Posterior cingulate gyrus (tissue), 11 donors: ENCODE measurements at regions not wholly inside any gene's neighbourhood (a gene's known extent, or its start where the extent isn't known, plus 50 kb on each side); places are given as distances from the start of the nearest gene placed in this dataset.
A peak's percentile ranks its signal among the peaks of the same experiment; 100 is the strongest.
"Not testable (repeated sequence)": the region's sequence is repeated elsewhere in the genome, so short reads cannot be mapped to it uniquely, and the experiment has no call there.

Experiments used
- DNase-seq, 10 donors: peaks; one replicate each; pipeline versions ENCODE4 v3.0.0 to v3.0.0-alpha.2; 2020 to 2021; ENCODE audit warnings: mixed read lengths in 3 of 10
- intact Hi-C: fragments of 100-400 bp; cut with DNase I; formaldehyde crosslinking; loops from one replicate; pipeline ENCODE4 v1.15.1; 2023

DNA sequence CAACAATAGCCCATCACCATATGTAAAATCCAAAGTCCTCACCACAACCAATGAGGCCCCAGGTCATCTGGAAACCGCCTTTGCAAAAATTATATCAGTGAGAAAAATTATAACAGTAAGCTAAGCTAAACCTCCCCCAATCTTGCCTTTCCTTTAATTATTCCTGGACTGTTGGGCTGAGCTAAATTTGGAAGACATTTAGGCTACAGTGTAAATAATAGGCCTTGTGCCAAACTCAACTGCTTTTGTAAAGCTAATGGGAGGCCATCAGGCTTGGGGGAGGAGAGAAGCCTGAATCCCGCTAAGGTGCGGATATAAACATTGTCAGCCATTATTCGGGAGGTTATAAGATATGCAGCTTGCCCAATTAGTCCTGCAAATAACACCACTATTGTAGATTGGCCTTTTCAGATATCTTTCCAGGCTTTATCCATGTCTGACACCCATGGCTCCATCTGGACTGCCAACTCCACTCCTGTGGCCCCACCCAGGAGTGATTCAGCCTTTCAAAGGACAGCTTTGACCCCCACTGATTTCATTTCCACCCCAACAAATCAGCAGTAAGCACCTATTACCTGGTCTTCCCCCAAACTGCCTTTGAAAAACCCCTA, 53.0 kb upstream of the CA12 start:
- no peak for DNase-seq
- intact Hi-C loops: no loop called here

DNA sequence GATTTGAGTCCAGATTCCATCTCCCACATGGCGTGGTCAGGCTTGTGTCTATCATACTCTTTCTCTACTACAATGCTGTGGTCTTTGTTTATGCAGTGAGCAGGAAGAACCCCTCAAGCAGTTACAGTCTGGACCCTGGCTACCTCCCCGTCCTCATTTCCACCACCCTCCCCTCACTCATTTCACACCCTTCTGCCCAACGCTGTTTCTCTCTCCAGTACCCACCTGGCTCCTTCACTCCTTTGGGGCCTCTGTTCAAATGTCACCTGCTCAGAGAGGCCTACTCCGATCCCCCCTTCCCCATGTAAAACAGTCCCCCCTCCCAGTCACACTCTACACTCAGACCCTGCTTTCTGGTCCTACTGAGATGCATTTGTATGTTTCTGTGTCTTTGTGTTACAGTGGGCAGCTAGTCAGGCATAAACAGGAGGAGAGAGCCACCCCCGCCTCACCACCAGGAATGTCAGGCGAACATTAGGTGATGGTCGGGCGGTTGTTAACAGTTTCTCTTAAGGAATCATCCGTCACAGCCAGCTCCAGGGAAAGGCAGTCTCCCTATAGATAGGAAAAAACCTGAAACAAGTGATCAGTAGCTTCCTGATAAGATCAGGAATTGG, 53.7 kb upstream of the CA12 start:
- DNase-seq: no peak
- intact Hi-C loops: no loop called here

DNA sequence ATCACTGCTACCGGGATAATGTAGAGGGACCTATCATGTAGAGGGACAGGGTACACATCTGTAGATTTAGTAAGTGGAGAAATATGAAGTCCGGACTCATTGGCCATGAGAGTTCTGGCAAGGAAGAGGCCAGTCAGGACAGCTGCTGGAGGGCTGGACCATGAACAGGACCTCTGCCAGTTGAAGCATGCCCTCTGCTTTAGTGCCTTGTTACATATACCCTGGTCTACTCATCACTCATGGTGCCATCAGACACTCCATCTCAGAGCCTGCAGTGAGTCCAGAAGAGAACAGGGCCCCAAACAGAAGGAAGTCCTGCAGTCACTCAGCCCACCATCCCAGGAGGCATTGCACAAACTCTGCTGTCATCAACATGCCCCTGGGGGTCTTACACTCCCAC, 54.7 kb upstream of the CA12 start:
- intact Hi-C loops: no loop called here
- DNase-seq: no peak

DNA sequence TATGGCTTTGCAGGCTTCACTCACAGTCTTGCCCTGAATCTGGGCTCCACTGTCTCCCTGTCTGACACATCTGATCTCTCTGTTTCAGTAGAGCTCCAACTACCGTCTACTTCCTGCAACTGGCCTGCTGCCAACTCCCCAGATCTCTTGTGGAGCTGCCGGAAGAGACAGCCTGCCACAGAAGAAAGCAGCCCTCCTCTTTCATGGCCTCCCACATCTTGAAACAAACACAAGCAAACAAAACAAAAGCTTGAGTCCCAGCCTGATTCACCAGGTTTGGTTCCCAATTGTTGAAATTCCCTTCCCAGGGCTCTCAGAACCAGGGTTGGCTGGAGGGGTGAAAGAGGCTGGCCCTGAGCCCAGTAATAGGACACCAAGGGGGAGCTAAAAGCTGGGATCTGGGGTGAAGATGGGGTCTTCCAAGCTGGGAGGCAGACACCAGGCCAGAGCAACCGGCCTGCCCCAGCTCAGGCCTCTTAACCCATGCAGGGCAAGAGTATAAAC, 55.3 kb upstream of the CA12 start:
- intact Hi-C loops: no loop called here
- DNase-seq: peak; percentile 28 to 95 (median 76)

GRCh38 chr15:63439536-63440264, 58.1 kb upstream of the CA12 start:
- DNase-seq: no peak

DNA sequence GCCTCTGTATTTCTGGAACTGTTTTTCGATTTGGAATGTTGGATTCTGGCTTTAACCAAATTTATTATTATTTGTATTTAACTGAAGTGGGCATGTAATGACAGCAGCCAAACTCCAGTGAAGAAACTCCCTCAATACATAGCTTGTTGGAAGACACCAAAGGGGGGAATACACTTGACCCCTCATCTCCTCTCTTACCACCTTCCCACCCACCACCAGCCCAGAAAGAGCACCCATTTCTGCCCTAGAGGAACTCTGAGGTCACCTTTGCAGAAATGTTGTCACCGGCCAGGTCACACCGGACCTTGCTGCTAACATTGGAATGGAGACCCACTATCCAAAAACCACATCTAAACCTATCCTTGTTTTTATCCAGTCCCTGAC, 58.6 kb upstream of the CA12 start:
- intact Hi-C loops: no loop called here
- DNase-seq: no peak

More at GRCh38 chr15:63439536-63440264, 58.1 kb upstream of the CA12 start:
- intact Hi-C loops: no loop called here

- intact Hi-C loops: no loop called here
- DNase-seq: no peak
These were observed 59.1 kb upstream of the CA12 start for GRCh38 chr15:63440756-63441155.

GRCh38 chr15:63441266-63441665, 59.6 kb upstream of the CA12 start:
- DNase-seq: no peak
- intact Hi-C loops: no loop called here

DNA sequence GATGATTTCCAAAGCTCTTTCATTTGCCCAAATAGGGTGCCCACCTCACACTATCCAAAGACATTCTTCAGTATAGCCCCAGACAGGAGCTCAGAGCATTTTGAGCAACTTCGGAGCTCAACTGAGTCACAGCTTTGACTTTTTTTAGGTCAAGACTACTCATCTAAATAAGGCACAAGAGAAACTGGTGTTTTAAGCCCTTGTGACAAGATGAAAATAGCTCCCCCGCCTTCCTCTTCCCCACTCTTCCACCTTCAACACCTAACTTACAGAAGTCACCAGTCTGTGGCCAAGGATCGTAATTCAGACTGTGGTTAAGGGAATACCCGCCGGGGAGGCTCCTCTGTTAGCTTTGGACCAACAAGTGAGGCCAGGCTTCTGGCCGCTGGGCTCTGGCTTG, 60.4 kb upstream of the CA12 start:
- intact Hi-C loops: no loop called here
- no peak for DNase-seq

GRCh38 chr15:63444611-63445010, 59.8 kb upstream of the USP3 start:
- intact Hi-C loops: no loop called here
- DNase-seq: no peak

- DNase-seq: no peak
- intact Hi-C loops: no loop called here
These were observed 58.1 kb upstream of the USP3 start for GRCh38 chr15:63446255-63446654.

GRCh38 chr15:63447017-63447676, 57.2 kb upstream of the USP3 start:
- intact Hi-C loops: no loop called here
- no peak for DNase-seq

- intact Hi-C loops: no loop called here
- no peak for DNase-seq
These were observed 56.1 kb upstream of the USP3 start for GRCh38 chr15:63448266-63448665.

- intact Hi-C loops, DNase-seq: not testable (repeated sequence)
These were observed 55.4 kb upstream of the USP3 start for GRCh38 chr15:63448872-63449555.

GRCh38 chr15:63449731-63450130, 54.7 kb upstream of the USP3 start:
- DNase-seq: no peak
- intact Hi-C loops: no loop called here

DNA sequence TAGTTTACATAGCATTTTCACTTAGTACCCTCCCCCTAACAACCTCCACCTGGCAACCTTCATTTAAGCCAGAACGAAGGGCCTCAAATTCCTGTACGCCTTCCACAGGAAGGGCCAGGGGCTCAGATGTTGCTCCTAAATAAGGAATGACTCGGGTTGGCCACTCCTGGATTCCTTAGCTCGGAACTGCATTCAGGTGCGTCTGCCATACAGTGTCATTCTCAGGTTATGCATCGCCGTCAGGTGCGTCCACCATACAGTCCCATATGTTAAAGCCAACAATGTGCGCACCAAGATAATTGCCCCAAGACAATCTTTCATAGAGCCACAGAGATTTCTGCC, 53.5 kb upstream of the USP3 start:
- intact Hi-C loops: no loop called here
- DNase-seq: no peak

DNA sequence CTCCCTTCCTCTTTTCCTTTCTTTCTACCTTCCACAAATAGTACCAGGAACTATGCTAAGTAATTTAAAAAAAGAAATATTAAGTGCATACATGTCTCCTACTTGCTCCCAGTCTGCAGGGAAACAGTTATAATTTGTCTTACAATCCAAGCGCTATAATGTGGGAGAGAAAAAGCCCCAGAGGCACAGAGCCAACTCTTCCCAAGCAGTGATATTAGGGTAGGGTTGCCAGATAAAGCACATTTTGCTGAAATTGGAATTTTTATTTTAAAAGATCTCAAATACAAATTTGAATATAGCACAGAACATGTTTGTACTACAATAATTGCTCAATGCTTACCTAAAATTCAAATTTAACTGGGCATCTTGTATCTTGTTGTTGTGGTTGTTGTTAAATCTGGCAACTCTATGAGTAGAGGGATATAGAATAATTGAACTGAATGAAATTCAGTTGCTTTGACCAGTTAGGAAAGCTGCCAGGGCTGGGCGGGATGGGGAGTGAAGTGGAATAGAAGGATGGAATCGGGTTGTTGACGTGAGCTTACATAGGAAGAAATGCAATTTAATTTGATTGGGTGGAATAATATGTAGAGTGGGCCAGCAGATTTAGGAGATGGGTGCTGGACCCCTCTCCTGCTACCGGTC, 52.6 kb upstream of the USP3 start:
- no peak for DNase-seq
- intact Hi-C loops: no loop called here

DNA sequence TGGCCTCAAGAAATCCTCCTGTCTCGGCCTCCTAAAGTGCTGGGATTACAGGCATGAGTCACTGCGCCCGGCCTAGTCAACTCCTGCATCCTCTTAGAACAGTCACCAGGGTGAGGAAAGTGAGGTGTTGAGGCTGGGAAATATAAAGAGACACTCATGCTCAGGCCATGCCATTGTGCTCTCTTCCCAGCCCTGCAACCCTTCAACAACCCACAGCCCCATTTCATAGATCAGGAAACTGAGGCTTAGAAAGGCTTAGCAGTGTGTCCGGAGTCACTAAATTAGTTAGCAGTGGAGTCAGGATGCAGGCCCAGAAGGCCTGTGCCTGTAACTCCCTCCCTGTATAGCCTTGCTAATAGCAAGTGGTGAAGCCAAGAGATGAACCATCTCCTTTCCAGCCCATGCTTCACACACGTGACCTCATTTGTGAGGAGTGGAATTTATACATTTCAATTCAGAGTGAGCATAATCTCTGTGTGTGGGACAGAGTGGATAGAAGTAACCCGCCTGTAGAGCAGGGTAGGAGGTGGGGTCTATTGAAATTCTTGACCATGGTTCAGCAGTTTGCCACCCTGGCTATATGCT, 51.7 kb upstream of the USP3 start:
- intact Hi-C loops: no loop called here

GRCh38 chr15:63453186-63453905, 51.0 kb upstream of the USP3 start:
- no peak for DNase-seq
- intact Hi-C loops: no loop called here

More for the DNA sequence above, 51.7 kb upstream of the USP3 start:
- no peak for DNase-seq
